AG09309 (cell line): ENCODE measurements at regions not wholly inside any gene's neighbourhood (a gene's known extent, or its start where the extent isn't known, plus 50 kb on each side); places are given as distances from the start of the nearest gene placed in this dataset.

Source experiments
- DNase-seq: peaks from one replicate; pipeline ENCODE4 v3.0.0-alpha.2; 2010; ENCODE audit warnings: low read depth
- H3K4me3 ChIP-seq: 2 replicates; pipeline ENCODE4 v1.5.1; 2011; ENCODE audit warnings: mild to moderate bottlenecking, low read depth, low read length, moderate library complexity; ENCODE audit not compliant: control insufficient read depth
- TF ChIP-seq, protein P1 (sequence below): IDR thresholded peaks from 2 replicates; pipeline ENCODE4 v1.5.1; 2011; ENCODE audit warnings: mild to moderate bottlenecking, low read depth, low read length, inconsistent platforms; ENCODE audit not compliant: insufficient read depth, control insufficient read depth; ENCODE audit errors: missing control alignments

DNA sequence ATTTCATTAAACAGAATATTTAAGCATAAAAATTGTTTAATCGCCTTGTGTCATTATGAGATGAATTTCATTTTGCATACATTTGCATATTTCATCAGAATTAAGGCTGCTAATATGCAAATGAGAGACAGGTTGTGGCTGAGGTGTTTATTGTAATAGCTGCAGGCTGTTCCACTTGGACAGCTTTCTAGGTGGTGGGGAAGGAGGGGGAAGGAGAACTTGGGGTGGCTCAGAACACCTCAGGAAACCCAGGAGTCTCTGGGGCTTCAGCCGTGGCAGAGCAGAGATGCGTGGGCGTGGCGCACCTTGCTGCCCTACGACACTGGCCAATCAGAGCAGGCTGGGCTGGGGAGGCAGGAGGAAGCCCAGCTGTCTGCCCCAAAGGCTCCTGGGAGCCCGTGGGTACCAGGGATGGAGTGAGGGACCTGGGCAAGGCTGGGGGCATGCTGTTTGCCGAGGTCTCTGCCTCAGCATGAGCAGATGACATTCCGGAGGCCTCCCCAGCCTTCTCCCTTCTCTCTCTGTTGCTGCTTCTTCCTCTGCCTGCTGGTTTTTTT lies 542.9 kb downstream of the MN1 start:
- DNase-seq: no peak
- TF ChIP-seq, protein P1, sequence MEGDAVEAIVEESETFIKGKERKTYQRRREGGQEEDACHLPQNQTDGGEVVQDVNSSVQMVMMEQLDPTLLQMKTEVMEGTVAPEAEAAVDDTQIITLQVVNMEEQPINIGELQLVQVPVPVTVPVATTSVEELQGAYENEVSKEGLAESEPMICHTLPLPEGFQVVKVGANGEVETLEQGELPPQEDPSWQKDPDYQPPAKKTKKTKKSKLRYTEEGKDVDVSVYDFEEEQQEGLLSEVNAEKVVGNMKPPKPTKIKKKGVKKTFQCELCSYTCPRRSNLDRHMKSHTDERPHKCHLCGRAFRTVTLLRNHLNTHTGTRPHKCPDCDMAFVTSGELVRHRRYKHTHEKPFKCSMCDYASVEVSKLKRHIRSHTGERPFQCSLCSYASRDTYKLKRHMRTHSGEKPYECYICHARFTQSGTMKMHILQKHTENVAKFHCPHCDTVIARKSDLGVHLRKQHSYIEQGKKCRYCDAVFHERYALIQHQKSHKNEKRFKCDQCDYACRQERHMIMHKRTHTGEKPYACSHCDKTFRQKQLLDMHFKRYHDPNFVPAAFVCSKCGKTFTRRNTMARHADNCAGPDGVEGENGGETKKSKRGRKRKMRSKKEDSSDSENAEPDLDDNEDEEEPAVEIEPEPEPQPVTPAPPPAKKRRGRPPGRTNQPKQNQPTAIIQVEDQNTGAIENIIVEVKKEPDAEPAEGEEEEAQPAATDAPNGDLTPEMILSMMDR: no peak
- H3K4me3 ChIP-seq: no peak overlapping the region

DNA sequence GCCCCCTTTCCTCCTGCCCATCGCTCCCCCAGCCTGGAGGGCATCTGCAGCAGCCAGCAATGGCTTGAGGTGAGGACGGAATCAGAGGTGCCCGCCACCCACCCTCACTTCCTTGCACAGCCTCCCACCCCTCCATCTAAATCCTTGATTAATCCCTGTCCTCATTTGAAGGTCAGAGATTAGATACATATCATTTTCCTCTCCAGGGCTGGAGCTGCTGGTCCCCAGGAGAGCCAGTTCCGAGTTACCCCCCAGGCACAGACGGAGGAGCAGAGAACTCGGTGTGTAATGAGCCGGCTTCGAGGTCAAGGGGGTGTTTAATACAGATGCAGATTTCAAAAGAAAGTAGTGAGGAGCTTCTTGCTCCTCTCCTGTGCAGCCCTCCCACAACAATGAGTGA lies 542.1 kb downstream of the MN1 start:
- TF ChIP-seq, protein P1: no peak
- no peak overlapping the region for H3K4me3 ChIP-seq
- no peak for DNase-seq

DNA sequence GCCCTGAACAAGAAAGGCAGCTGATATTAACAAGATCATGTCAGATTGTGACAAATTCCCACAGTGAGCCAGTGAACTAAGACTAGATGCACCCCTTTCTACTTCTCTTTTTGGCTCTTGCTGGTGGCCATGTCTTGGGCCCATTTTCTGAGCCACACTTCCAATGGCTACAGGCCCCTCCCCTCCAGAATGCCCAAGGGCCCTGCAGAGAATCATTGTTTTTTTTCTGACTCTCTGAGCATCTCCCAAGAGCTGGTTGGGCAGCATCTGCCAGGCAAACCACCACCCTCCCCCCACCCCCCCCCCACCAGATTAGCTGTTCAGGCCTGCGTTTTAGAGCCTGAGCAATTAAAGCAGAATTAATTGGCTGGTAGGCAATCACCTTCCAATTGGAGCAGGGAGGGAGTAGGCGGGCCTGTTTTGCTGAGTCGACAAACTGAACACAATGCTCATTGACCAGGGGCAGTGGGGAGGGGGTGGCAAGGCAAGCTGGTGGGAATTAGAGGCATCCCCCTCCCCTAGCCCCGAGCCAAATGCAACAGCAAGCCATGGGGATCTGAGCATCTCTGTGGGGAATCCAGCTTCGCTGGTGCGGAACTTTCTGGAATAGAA lies 541.4 kb downstream of the MN1 start:
- TF ChIP-seq, protein P1: no peak
- H3K4me3 ChIP-seq: no peak overlapping the region
- DNase-seq: no peak

DNA sequence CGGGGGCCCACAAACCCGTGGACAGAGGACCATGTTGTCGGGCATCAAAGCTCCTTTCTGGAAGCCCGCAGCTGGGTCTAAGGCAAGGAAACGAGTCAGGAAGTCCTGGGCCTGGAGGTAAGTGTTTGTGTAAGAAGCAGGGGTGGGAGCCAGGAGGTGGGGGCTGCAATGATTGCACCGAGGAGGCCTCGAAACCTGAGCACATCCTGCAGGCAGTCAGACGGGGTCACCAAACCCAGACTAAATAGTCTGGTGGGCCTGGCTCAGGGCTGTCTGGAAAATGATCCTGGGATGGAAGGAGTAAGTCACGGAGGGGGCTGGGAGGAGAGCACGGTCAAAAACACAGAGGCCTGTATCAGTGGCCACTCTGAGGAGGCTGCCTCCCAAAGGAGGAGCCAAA lies 539.2 kb downstream of the MN1 start:
- no peak for DNase-seq
- TF ChIP-seq, protein P1: no peak

DNA sequence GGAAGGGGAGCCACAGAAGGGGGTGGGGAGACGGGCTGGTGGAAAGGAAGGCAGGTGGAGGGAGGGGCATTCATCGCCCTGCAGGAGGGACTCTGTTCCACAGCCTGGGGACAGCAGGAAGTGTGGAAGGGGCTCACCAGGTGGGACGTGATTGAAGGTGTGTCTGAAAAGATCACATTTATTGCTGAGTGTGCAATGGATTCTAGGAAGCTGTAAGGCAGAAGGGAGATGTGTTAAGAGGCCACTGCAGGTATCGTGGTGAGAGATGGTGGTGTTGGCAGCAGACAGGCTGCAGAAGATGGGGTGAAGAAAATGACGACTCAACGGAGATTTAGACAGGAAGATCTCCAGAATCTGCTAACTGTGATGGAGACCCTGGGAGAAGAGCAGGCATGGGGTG lies 537.4 kb downstream of the MN1 start:
- no peak overlapping the region for H3K4me3 ChIP-seq
- DNase-seq: no peak
- TF ChIP-seq, protein P1: no peak

More for the DNA sequence above, 539.2 kb downstream of the MN1 start:
- H3K4me3 ChIP-seq: no peak overlapping the region

DNA sequence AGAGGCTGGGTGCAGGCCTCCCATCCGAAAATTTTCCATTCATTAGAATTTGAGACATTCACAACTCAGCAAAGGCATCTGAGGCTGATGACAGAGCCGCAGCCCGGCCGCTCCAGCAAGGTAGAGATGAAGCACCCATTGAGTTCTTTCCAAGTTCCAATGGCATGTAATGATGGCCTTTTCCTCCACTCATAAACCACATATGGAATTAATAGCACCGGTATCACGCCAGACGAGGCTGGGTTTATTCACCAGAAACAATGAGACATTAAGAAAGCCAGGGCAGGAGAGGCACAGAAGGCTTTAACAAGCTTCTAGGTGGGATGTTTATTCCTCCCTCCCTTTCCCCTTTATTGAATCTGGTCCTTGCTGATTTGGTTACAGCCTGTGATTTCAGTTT lies 534.4 kb downstream of the MN1 start:
- TF ChIP-seq, protein P1: no peak
- H3K4me3 ChIP-seq: no peak overlapping the region
- peak; percentile 56 for DNase-seq
